ENCODE measurements at regions not wholly inside any gene's neighbourhood (a gene's known extent, or its start where the extent isn't known, plus 50 kb on each side); places are given as distances from the start of the nearest gene placed in this dataset.

GRCh38 chr13:72303941-72304746 lies 423.3 kb downstream of the MZT1 start:
- no peaks in the 10 kb centered on the region for H3K36me3 ChIP-seq (replicated peaks in 1 of 2; ENCODE audit: control insufficient read depth in 1 of 2, insufficient read depth in 2 of 2, low read length in 1 of 2)
- H3K27ac ChIP-seq (ENCODE audit: low read depth in 2 of 2, low read length in 1 of 2) = peak overlapping the region in 1 of 2 experiments; percentile 81; a peak in 2 of 4 replicates
- H3K79me2 ChIP-seq (ENCODE audit: insufficient read depth) = no peaks in the 10 kb centered on the region
- H3K4me1 ChIP-seq (ENCODE audit: control insufficient read depth in 1 of 2, insufficient read depth in 2 of 2, low read depth in 1 of 2, low read length in 1 of 2) = peaks cover 0 to 3% of the 10 kb centered on the region in 2 experiments; a peak in 2 of 4 replicates
- no peaks in the 10 kb centered on the region for H4K20me1 ChIP-seq (ENCODE audit: insufficient read depth)
- no peaks in the 10 kb centered on the region for H3K9me3 ChIP-seq
- H3K9me2 ChIP-seq = no peaks in the 10 kb centered on the region
- H3K9ac ChIP-seq = no peak overlapping the region
- no peaks in the 10 kb centered on the region for H3K27me3 ChIP-seq (ENCODE audit: insufficient read depth)
- TF ChIP-seq NRF1 (IDR thresholded peaks at IDR 0.05; ENCODE audit: low read depth, low read length) (no peak), RAD21 (IDR thresholded peaks at IDR 0.05; ENCODE audit: low read length) (no peak), SIN3A (IDR thresholded peaks at IDR 0.05; ENCODE audit: borderline replicate concordance, low read depth, low read length) (no peak), EP300 (IDR thresholded peaks at IDR 0.05; ENCODE audit: borderline replicate concordance in 1 of 2, low read depth in 1 of 2, low read length in 1 of 2) (peak in 1 of 2 experiments; percentile 12; a peak in 1 of 4 replicates)
- WGBS (ENCODE audit: low lambda C conversion rate) = 60% methylated on average over 7 of the region's 7 CpGs
- no peak overlapping the region for H3K4me2 ChIP-seq
- H3F3A ChIP-seq (replicated peaks; ENCODE audit: insufficient read depth) = no peaks in the 10 kb centered on the region
- CTCF ChIA-PET = no interaction called here
- no peak for DNase-seq
- POLR2A ChIA-PET = no interaction called here
- no peak overlapping the region for H3K4me3 ChIP-seq (ENCODE audit: low read depth in 2 of 2, low read length in 1 of 2)
- H2AFZ ChIP-seq (ENCODE audit: low read depth) = peak overlapping the region; percentile 40

- no peaks in the 10 kb centered on the region for H3K9me2 ChIP-seq
- no peak overlapping the region for H3K4me3 ChIP-seq (ENCODE audit: low read depth in 2 of 2, low read length in 1 of 2)
- no peak overlapping the region for H3K9ac ChIP-seq
- WGBS (ENCODE audit: low lambda C conversion rate) = 81% methylated on average over 3 of the region's 3 CpGs
- H2AFZ ChIP-seq (ENCODE audit: low read depth) = peak overlapping the region; percentile 70; the same call in 1 of the 2 replicates
- DNase-seq = no peak
- ChIA-PET CTCF (no interaction called here), POLR2A (no interaction called here)
- H3K27me3 ChIP-seq (ENCODE audit: insufficient read depth) = no peaks in the 10 kb centered on the region
- no peaks in the 10 kb centered on the region for H3K79me2 ChIP-seq (ENCODE audit: insufficient read depth)
- no peaks in the 10 kb centered on the region for H4K20me1 ChIP-seq (ENCODE audit: insufficient read depth)
- H3K27ac ChIP-seq (ENCODE audit: low read depth in 2 of 2, low read length in 1 of 2) = no peak overlapping the region
- no peak overlapping the region for H3K4me2 ChIP-seq
- H3K9me3 ChIP-seq = no peaks in the 10 kb centered on the region
- H3K4me1 ChIP-seq (ENCODE audit: control insufficient read depth in 1 of 2, insufficient read depth in 2 of 2, low read depth in 1 of 2, low read length in 1 of 2) = peaks cover 2 to 7% of the 10 kb centered on the region in 2 experiments; a peak in 3 of 4 replicates
- no peak for TF ChIP-seq RCOR1 (IDR thresholded peaks at IDR 0.05; ENCODE audit: low read length)
- TF ChIP-seq ELF1 (IDR thresholded peaks at IDR 0.05) = no peak
- no peak for TF ChIP-seq YY1 (IDR thresholded peaks at IDR 0.05; ENCODE audit: low read depth)
- no peak for TF ChIP-seq USF1 (IDR thresholded peaks at IDR 0.05; ENCODE audit: borderline replicate concordance, low read depth)
- no peak for TF ChIP-seq FOXM1 (IDR thresholded peaks at IDR 0.05; ENCODE audit: low read depth)
- H3F3A ChIP-seq (replicated peaks; ENCODE audit: insufficient read depth) = peaks cover 11% of the 10 kb centered on the region
- no peaks in the 10 kb centered on the region for H3K36me3 ChIP-seq (replicated peaks in 1 of 2; ENCODE audit: control insufficient read depth in 1 of 2, insufficient read depth in 2 of 2, low read length in 1 of 2)
These were observed 429.2 kb upstream of the DACH1 start for GRCh38 chr13:72296246-72296645.

- Histone ChIP-seq H3K9me3 (no peaks in the 10 kb centered on the region), H3K4me2 (no peak overlapping the region), H4K20me1 (ENCODE audit: insufficient read depth) (no peaks in the 10 kb centered on the region), H3K36me3 (replicated peaks in 1 of 2; ENCODE audit: control insufficient read depth in 1 of 2, insufficient read depth in 2 of 2, low read length in 1 of 2) (no peaks in the 10 kb centered on the region), H3K27me3 (ENCODE audit: insufficient read depth) (no peaks in the 10 kb centered on the region), H3K4me3 (ENCODE audit: low read depth in 2 of 2, low read length in 1 of 2) (no peak overlapping the region), H3K79me2 (ENCODE audit: insufficient read depth) (no peaks in the 10 kb centered on the region), H3F3A (replicated peaks; ENCODE audit: insufficient read depth) (peaks cover 18% of the 10 kb centered on the region), H3K4me1 (ENCODE audit: control insufficient read depth in 1 of 2, insufficient read depth in 2 of 2, low read depth in 1 of 2, low read length in 1 of 2) (peaks cover 2 to 7% of the 10 kb centered on the region in 2 experiments; a peak in 3 of 4 replicates), H3K9me2 (no peaks in the 10 kb centered on the region), H3K27ac (ENCODE audit: low read depth in 2 of 2, low read length in 1 of 2) (peak overlapping the region; percentile 30 to 62; a peak in 2 of 4 replicates), H2AFZ (ENCODE audit: low read depth) (peak overlapping the region; percentile 70), H3K9ac (no peak overlapping the region)
- DNase-seq = no peak
- CTCF ChIA-PET = no interaction called here
- POLR2A ChIA-PET = no interaction called here
- TF ChIP-seq YY1 (IDR thresholded peaks at IDR 0.05; ENCODE audit: low read depth) (no peak), PBX3 (IDR thresholded peaks at IDR 0.05) (no peak)
- WGBS (ENCODE audit: low lambda C conversion rate) = 86% methylated on average over 2 of the region's 2 CpGs
These were observed 428.1 kb upstream of the DACH1 start for GRCh38 chr13:72295153-72295552.

Data from SK-N-SH (cell line).